ENCODE measurements at regions not wholly inside any gene's neighbourhood (a gene's known extent, or its start where the extent isn't known, plus 50 kb on each side); places are given as distances from the start of the nearest gene placed in this dataset.
"Not testable (repeated sequence)": the region's sequence is repeated elsewhere in the genome, so short reads cannot be mapped to it uniquely, and the experiment has no call there.

DNA sequence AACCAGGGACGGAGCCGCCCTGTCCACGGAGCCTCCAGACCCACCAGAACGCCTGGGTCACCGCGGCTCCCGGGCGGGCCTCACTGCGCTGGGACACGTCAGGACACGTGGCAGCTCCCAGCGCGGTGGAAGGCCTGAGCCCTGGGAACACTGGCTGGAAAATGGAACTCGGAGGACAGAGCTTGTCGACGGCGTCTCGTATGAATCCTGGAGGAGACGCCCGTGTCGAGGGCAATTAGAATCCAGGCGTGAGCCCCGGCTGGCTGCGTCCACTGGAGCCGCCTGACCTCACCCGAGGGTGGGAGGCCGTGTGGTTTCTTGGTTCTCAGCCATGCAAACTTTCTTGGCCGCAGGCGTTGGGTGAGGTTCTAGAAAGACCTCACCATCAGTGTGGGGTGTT, 173.9 kb downstream of the LAT start:
- no peaks in the 10 kb centered on the region for H3K4me1 ChIP-seq
- WGBS, 2 donors = 83 to 84% methylated on average over 18 to 28 of the region's 29 CpGs
- no peaks in the 10 kb centered on the region for H3K27me3 ChIP-seq
- intact Hi-C loops (cut with DNase I) = no loop called here
- no peak overlapping the region for H3K27ac ChIP-seq
- TF ChIP-seq, protein P1, sequence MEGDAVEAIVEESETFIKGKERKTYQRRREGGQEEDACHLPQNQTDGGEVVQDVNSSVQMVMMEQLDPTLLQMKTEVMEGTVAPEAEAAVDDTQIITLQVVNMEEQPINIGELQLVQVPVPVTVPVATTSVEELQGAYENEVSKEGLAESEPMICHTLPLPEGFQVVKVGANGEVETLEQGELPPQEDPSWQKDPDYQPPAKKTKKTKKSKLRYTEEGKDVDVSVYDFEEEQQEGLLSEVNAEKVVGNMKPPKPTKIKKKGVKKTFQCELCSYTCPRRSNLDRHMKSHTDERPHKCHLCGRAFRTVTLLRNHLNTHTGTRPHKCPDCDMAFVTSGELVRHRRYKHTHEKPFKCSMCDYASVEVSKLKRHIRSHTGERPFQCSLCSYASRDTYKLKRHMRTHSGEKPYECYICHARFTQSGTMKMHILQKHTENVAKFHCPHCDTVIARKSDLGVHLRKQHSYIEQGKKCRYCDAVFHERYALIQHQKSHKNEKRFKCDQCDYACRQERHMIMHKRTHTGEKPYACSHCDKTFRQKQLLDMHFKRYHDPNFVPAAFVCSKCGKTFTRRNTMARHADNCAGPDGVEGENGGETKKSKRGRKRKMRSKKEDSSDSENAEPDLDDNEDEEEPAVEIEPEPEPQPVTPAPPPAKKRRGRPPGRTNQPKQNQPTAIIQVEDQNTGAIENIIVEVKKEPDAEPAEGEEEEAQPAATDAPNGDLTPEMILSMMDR (IDR thresholded peaks at IDR 0.05) = no peak
- no peak for TF ChIP-seq POLR2A (IDR thresholded peaks at IDR 0.05)
- no peaks in the 10 kb centered on the region for H3K36me3 ChIP-seq (replicated peaks in 1 of 2; ENCODE audit: insufficient read depth in 1 of 2, low read depth in 2 of 2)
- no peak for DNase-seq
- H3K9me3 ChIP-seq = no peaks in the 10 kb centered on the region
- ATAC-seq = no peak
- H3K4me3 ChIP-seq = no peak overlapping the region

- ATAC-seq; intact Hi-C loops (cut with DNase I); H3K9me3 ChIP-seq; DNase-seq; H3K27me3 ChIP-seq; H3K4me1 ChIP-seq; H3K36me3 ChIP-seq (replicated peaks in 1 of 2; ENCODE audit: insufficient read depth in 1 of 2, low read depth in 2 of 2); H3K4me3 ChIP-seq: not testable (repeated sequence)
- H3K27ac ChIP-seq = peak overlapping the region in 1 of 4 donors; percentile 22
- 85 to 88% methylated on average over 32 to 36 of the region's 37 CpGs for WGBS, 2 donors
These were observed 173.4 kb downstream of the LAT start for GRCh38 chr16:29158031-29158784.

DNA sequence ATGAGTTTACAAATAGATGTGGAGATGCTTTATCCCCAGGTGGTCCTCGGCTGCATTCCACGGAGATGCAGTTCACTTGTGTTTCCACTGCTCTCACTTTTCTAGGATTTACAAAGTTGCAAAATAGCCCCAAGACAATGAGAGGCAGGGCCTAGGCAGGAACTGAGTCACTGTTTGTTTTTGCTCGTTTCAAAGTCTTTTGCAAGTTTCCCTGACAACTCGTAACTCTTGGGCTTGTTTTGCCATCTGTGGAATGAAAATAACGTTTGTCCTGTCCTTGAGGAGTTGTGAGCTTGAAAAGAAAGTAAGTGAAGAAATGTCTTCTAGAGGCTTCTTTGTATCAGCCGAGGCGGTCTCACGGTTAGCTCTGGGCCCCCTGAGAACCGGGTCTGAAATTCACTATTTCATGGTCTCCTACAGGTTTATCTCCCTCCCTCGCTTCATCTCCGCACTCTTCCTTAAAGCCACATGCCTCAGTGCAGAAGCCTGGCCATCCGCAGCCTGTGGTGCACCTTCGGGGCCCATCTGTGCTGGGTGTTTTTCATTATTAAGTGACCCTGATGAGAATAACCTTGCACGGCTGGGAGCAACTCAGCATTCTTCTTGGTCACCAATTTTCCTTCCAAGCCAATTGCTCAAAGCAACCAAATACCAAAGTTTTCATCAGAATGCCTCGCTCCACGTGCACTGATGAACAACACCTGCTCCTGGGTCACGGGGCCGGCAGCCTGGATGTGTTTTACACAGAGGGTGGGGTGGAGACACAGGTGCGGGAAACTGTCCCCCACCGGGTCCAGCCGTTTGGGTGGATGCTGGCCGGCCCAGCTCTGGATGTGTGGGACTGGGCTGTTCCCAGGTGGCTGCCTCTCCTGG, 172.4 kb downstream of the LAT start:
- H3K36me3 ChIP-seq (replicated peaks in 1 of 2; ENCODE audit: insufficient read depth in 1 of 2, low read depth in 2 of 2); H3K9me3 ChIP-seq; H3K4me1 ChIP-seq; H3K27me3 ChIP-seq; H3K4me3 ChIP-seq; intact Hi-C loops (cut with DNase I): not testable (repeated sequence)
- peak overlapping the region in 2 of 4 donors; percentile 16 to 22 for H3K27ac ChIP-seq
- peak in 1 of 4 donors; percentile 50 for DNase-seq
- ATAC-seq = peak; percentile 54
- 49 to 50% methylated on average over 15 to 22 of the region's 22 CpGs for WGBS, 2 donors

DNA sequence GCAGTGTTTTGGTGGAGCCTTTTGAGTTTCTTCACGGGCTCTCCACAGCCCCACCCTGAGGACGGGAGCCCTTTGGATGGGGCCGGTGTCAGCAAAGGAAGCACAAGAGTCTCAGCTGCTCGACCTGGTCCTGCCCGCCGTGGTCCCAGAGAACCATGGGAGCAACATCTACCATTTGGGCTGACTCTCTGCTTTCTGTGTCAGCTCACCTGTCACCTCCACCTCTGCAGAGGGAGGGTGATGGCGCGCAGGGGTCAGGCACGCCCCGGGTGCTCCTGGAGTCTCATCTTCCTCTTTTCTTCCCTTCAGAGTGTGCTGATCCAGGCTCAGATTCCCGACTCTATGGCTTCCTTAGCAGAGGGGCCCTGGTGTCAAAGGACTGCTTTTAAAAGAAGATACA, 171.7 kb downstream of the LAT start:
- Histone ChIP-seq H3K9me3 (no peaks in the 10 kb centered on the region), H3K36me3 (replicated peaks in 1 of 2; ENCODE audit: insufficient read depth in 1 of 2, low read depth in 2 of 2) (no peaks in the 10 kb centered on the region), H3K27me3 (no peaks in the 10 kb centered on the region), H3K4me3 (no peak overlapping the region), H3K4me1 (no peaks in the 10 kb centered on the region), H3K27ac (peak overlapping the region in 1 of 4 donors; percentile 16)
- WGBS, 2 donors = 52 to 56% methylated on average over 8 to 11 of the region's 11 CpGs
- ATAC-seq (no peak), DNase-seq (no peak)
- intact Hi-C loops (cut with DNase I) = no loop called here
- TF ChIP-seq, protein P1 (IDR thresholded peaks at IDR 0.05) = no peak

DNA sequence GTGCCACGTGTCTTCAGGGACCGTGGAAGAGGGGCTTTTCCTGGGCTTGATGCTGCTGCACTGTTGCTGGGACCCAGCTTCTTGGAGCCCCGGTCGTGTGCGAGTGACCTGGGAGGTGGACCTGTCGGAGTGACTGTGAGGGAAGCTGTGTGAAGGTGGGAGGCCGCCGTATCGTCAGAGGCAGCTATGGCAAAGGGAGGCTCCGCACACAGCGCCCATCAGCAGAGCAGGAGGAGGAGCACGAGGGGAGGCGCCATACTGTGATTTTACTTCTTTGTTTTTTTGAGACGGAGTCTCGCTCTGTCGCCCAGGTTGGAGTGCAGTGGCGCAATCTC, 171.0 kb downstream of the LAT start:
- H3K27ac ChIP-seq, DNase-seq, ATAC-seq: not testable (repeated sequence)

DNA sequence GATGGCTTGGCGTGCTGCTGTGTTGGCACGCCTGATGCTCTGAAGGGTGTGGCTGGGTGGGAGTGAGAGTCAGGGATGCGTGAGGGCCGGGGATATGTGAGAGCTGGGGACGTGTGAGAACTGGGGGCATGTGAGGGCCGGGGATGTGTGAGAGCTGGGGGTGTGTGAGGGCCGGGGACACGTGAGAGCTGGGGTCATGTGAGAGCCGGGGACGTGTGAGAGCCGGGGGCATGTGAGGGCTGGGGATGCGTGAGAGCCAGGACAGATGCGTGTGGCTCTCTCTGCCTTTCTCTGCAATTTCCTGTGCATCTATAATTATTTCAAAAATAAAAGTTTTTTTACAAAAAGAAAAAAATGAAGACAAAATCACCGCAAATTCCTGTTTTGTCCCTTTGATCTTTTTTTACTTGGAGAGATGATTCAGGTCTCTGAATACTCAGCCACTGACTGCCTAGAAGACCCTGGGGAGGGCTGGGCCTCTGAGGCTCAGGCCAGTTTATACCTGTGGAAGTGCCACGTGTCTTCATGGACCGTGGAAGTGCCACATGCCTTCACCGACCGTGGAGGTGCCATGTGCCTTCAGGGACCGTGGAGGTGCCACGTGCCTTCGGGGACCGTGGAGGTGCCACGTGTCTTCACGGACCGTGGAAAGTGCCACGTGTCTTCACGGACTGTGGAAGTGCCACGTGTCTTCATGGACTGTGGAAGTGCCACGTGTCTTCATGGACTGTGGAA, 170.4 kb downstream of the LAT start:
- ATAC-seq; H3K4me3 ChIP-seq; H3K36me3 ChIP-seq (replicated peaks in 1 of 2; ENCODE audit: insufficient read depth in 1 of 2, low read depth in 2 of 2); intact Hi-C loops (cut with DNase I); DNase-seq; H3K9me3 ChIP-seq; H3K27me3 ChIP-seq; H3K27ac ChIP-seq; H3K4me1 ChIP-seq: not testable (repeated sequence)
- 67 to 75% methylated on average over 28 to 29 of the region's 29 CpGs for WGBS, 2 donors

More for the DNA sequence above, 171.0 kb downstream of the LAT start:
- H3K4me3 ChIP-seq; H3K9me3 ChIP-seq; intact Hi-C loops (cut with DNase I); H3K4me1 ChIP-seq; H3K36me3 ChIP-seq (replicated peaks in 1 of 2; ENCODE audit: insufficient read depth in 1 of 2, low read depth in 2 of 2); H3K27me3 ChIP-seq: not testable (repeated sequence)
- WGBS, 2 donors = 84 to 88% methylated on average over 17 of the region's 17 CpGs

Data from body of pancreas (tissue), 4 donors.